Brain pericyte (primary cell): ENCODE measurements at regions not wholly inside any gene's neighbourhood (a gene's known extent, or its start where the extent isn't known, plus 50 kb on each side); places are given as distances from the start of the nearest gene placed in this dataset.
"Not testable (repeated sequence)": the region's sequence is repeated elsewhere in the genome, so short reads cannot be mapped to it uniquely, and the experiment has no call there.

ENCODE experiments used
- DNase-seq: peaks from one replicate; pipeline ENCODE4 v3.0.0-alpha.2; 2012; ENCODE audit warnings: low read depth, low spot score

GRCh38 chr4:106869551-106869950 lies 166.6 kb downstream of the DKK2 start:
- DNase-seq, result no peak

- DNase-seq, result peak; percentile 3
These were observed 167.6 kb downstream of the DKK2 start for GRCh38 chr4:106868381-106869035.

GRCh38 chr4:106864231-106864630 lies 171.9 kb downstream of the DKK2 start:
- peak; percentile 4 for DNase-seq

- no peak for DNase-seq
These were observed 181.4 kb downstream of the DKK2 start for GRCh38 chr4:106854569-106855351.

GRCh38 chr4:106852426-106852825 lies 183.7 kb downstream of the DKK2 start:
- DNase-seq, result no peak

GRCh38 chr4:106851726-106852125 lies 184.4 kb downstream of the DKK2 start:
- DNase-seq, result no peak

GRCh38 chr4:106850691-106851090 lies 185.4 kb downstream of the DKK2 start:
- no peak for DNase-seq

GRCh38 chr4:106835919-106836318 lies 200.2 kb downstream of the DKK2 start:
- no peak for DNase-seq

GRCh38 chr4:106830879-106831278 lies 205.2 kb downstream of the DKK2 start:
- no peak for DNase-seq

GRCh38 chr4:106818764-106819163 lies 217.3 kb downstream of the DKK2 start:
- no peak for DNase-seq

GRCh38 chr4:106816496-106816895 lies 219.6 kb downstream of the DKK2 start:
- DNase-seq, result no peak

- no peak for DNase-seq
These were observed 226.0 kb downstream of the DKK2 start for GRCh38 chr4:106810122-106810521.

GRCh38 chr4:106809076-106809475 lies 227.0 kb downstream of the DKK2 start:
- DNase-seq, result peak; percentile 0

GRCh38 chr4:106806158-106806797 lies 229.8 kb downstream of the DKK2 start:
- DNase-seq, result no peak

GRCh38 chr4:106803083-106803482 lies 233.0 kb downstream of the DKK2 start:
- DNase-seq, result no peak

GRCh38 chr4:106801386-106801785 lies 234.7 kb downstream of the DKK2 start:
- DNase-seq, result no peak

- no peak for DNase-seq
These were observed 239.2 kb downstream of the DKK2 start for GRCh38 chr4:106796876-106797275.

GRCh38 chr4:106795326-106795725 lies 240.8 kb downstream of the DKK2 start:
- no peak for DNase-seq

- DNase-seq, result no peak
These were observed 242.2 kb downstream of the DKK2 start for GRCh38 chr4:106793933-106794332.

- DNase-seq, result no peak
These were observed 260.5 kb downstream of the DKK2 start for GRCh38 chr4:106775636-106776035.

- not testable (repeated sequence) for DNase-seq
These were observed 262.1 kb downstream of the DKK2 start for GRCh38 chr4:106774055-106774454.

GRCh38 chr4:106773076-106773905 lies 262.8 kb downstream of the DKK2 start:
- no peak for DNase-seq
